ENCODE measurements at regions not wholly inside any gene's neighbourhood (a gene's known extent, or its start where the extent isn't known, plus 50 kb on each side); places are given as distances from the start of the nearest gene placed in this dataset.

DNA sequence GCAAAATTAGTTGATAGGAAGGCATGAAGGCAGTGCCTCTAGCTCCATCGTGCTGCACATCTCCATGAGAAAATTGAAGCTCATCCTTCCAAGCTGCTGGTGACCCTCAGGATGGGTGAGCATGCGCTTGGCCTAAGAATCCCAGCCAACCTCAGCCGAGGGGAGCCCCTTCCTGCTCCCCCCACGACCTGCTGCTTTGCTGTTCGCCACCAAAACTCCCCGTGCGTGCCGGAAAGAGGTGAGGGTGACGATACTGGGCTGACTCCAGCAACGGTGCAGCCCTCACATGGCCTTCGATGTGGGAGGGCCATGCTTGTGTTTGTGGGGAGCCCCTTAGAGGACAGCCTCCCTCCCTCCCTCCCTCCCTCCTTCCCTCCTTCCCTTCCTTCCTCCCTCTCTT, 660.9 kb downstream of the BRD1 start:
- TF ChIP-seq, protein P1, sequence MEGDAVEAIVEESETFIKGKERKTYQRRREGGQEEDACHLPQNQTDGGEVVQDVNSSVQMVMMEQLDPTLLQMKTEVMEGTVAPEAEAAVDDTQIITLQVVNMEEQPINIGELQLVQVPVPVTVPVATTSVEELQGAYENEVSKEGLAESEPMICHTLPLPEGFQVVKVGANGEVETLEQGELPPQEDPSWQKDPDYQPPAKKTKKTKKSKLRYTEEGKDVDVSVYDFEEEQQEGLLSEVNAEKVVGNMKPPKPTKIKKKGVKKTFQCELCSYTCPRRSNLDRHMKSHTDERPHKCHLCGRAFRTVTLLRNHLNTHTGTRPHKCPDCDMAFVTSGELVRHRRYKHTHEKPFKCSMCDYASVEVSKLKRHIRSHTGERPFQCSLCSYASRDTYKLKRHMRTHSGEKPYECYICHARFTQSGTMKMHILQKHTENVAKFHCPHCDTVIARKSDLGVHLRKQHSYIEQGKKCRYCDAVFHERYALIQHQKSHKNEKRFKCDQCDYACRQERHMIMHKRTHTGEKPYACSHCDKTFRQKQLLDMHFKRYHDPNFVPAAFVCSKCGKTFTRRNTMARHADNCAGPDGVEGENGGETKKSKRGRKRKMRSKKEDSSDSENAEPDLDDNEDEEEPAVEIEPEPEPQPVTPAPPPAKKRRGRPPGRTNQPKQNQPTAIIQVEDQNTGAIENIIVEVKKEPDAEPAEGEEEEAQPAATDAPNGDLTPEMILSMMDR (IDR thresholded peaks at IDR 0.05): no peak
- TF ChIP-seq POLR2A (IDR thresholded peaks at IDR 0.05): no peak
- TF ChIP-seq POLR2AphosphoS5 (IDR thresholded peaks at IDR 0.05): no peak
- TF ChIP-seq EP300 (IDR thresholded peaks at IDR 0.05): no peak
